HUES6 (cell line): ENCODE measurements at regions not wholly inside any gene's neighbourhood (a gene's known extent, or its start where the extent isn't known, plus 50 kb on each side); places are given as distances from the start of the nearest gene placed in this dataset.

ENCODE experiments used
- H3K27ac ChIP-seq: 2 replicates; pipeline ENCODE4 v1.7.0; 2013; ENCODE audit warnings: low read depth, mild to moderate bottlenecking, low read length, inconsistent platforms
- H3K27me3 ChIP-seq: 2 replicates; pipeline ENCODE4 v1.6.1; 2013; ENCODE audit warnings: low read length; ENCODE audit not compliant: control insufficient read depth, insufficient read depth
- H3K36me3 ChIP-seq: 2 replicates; pipeline ENCODE4 v1.6.1; 2013; ENCODE audit warnings: low read length; ENCODE audit not compliant: control insufficient read depth, insufficient read depth
- H3K4me1 ChIP-seq: 2 replicates; pipeline ENCODE4 v1.6.1; 2013; ENCODE audit warnings: low read length; ENCODE audit not compliant: control insufficient read depth, insufficient read depth
- H3K4me3 ChIP-seq: 2 replicates; pipeline ENCODE4 v1.5.1; 2013; ENCODE audit warnings: low read depth, low read length
- H3K9ac ChIP-seq: one replicate; pipeline ENCODE4 v1.6.1; 2013; ENCODE audit warnings: mild to moderate bottlenecking, low read length
- H3K9me3 ChIP-seq: 2 replicates; pipeline ENCODE4 v1.6.1; 2013; ENCODE audit warnings: low read depth, low read length; ENCODE audit not compliant: control insufficient read depth, insufficient read depth

- Histone ChIP-seq H3K9ac (no peak overlapping the region), H3K36me3 (no peaks in the 10 kb centered on the region), H3K4me3 (no peak overlapping the region), H3K27me3 (no peaks in the 10 kb centered on the region), H3K27ac (no peak overlapping the region), H3K4me1 (peaks cover 9% of the 10 kb centered on the region; the same call in 1 of the 2 replicates), H3K9me3 (no peaks in the 10 kb centered on the region)
Measured at GRCh38 chr3:124276539-124277143, 284.7 kb upstream of the ROPN1 start.

- Histone ChIP-seq H3K4me3 (no peak overlapping the region), H3K9me3 (no peaks in the 10 kb centered on the region), H3K27me3 (no peaks in the 10 kb centered on the region), H3K4me1 (peaks cover 9% of the 10 kb centered on the region; the same call in 1 of the 2 replicates), H3K27ac (no peak overlapping the region), H3K36me3 (no peaks in the 10 kb centered on the region), H3K9ac (no peak overlapping the region)
Measured at GRCh38 chr3:124277144-124277890, 285.4 kb upstream of the ROPN1 start.

- H3K4me3 ChIP-seq, result no peak overlapping the region
Measured at GRCh38 chr3:124281453-124282316, 289.8 kb upstream of the ROPN1 start.

GRCh38 chr3:124282751-124283651, 291.1 kb upstream of the ROPN1 start:
- Histone ChIP-seq H3K27me3 (no peaks in the 10 kb centered on the region), H3K4me3 (no peak overlapping the region), H3K27ac (no peak overlapping the region), H3K9ac (no peak overlapping the region), H3K36me3 (no peaks in the 10 kb centered on the region), H3K9me3 (no peaks in the 10 kb centered on the region), H3K4me1 (no peaks in the 10 kb centered on the region; the same call in 1 of the 2 replicates)

More at GRCh38 chr3:124281453-124282316, 289.8 kb upstream of the ROPN1 start:
- Histone ChIP-seq H3K9me3 (no peaks in the 10 kb centered on the region), H3K27ac (no peak overlapping the region), H3K4me1 (peaks cover 7% of the 10 kb centered on the region; the same call in 1 of the 2 replicates), H3K9ac (no peak overlapping the region), H3K27me3 (no peaks in the 10 kb centered on the region), H3K36me3 (no peaks in the 10 kb centered on the region)

GRCh38 chr3:124283652-124284023, 291.7 kb upstream of the ROPN1 start:
- Histone ChIP-seq H3K27ac (no peak overlapping the region), H3K27me3 (no peaks in the 10 kb centered on the region), H3K4me3 (no peak overlapping the region)

GRCh38 chr3:124288996-124289395, 297.1 kb upstream of the ROPN1 start:
- peaks cover 7% of the 10 kb centered on the region for H3K9me3 ChIP-seq
- no peaks in the 10 kb centered on the region for H3K27me3 ChIP-seq
- H3K36me3 ChIP-seq, result no peaks in the 10 kb centered on the region
- H3K9ac ChIP-seq, result no peak overlapping the region
- no peak overlapping the region for H3K4me3 ChIP-seq
- no peaks in the 10 kb centered on the region; the same call in 1 of the 2 replicates for H3K4me1 ChIP-seq
- no peak overlapping the region for H3K27ac ChIP-seq

More at GRCh38 chr3:124283652-124284023, 291.7 kb upstream of the ROPN1 start:
- H3K4me1 ChIP-seq, result no peaks in the 10 kb centered on the region; the same call in 1 of the 2 replicates
- H3K9ac ChIP-seq, result no peak overlapping the region
- no peaks in the 10 kb centered on the region for H3K36me3 ChIP-seq
- peaks cover 4% of the 10 kb centered on the region; the same call in 1 of the 2 replicates for H3K9me3 ChIP-seq

GRCh38 chr3:124291008-124291407, 299.1 kb upstream of the ROPN1 start:
- Histone ChIP-seq H3K4me1 (no peaks in the 10 kb centered on the region), H3K4me3 (no peak overlapping the region), H3K9ac (no peak overlapping the region), H3K27me3 (no peaks in the 10 kb centered on the region), H3K27ac (no peak overlapping the region), H3K36me3 (no peaks in the 10 kb centered on the region), H3K9me3 (peaks cover 7% of the 10 kb centered on the region)

GRCh38 chr3:124292329-124292728, 300.4 kb upstream of the ROPN1 start:
- H3K27me3 ChIP-seq, result no peaks in the 10 kb centered on the region

GRCh38 chr3:124293584-124293983, 301.7 kb upstream of the ROPN1 start:
- Histone ChIP-seq H3K27me3 (no peaks in the 10 kb centered on the region), H3K9me3 (peaks cover 4% of the 10 kb centered on the region), H3K27ac (no peak overlapping the region), H3K36me3 (no peaks in the 10 kb centered on the region), H3K4me1 (peaks cover 2% of the 10 kb centered on the region; the same call in 1 of the 2 replicates), H3K4me3 (no peak overlapping the region), H3K9ac (no peak overlapping the region)

More at GRCh38 chr3:124292329-124292728, 300.4 kb upstream of the ROPN1 start:
- Histone ChIP-seq H3K36me3 (no peaks in the 10 kb centered on the region), H3K27ac (no peak overlapping the region), H3K9ac (no peak overlapping the region), H3K4me3 (no peak overlapping the region), H3K4me1 (no peaks in the 10 kb centered on the region; the same call in 1 of the 2 replicates), H3K9me3 (peaks cover 7% of the 10 kb centered on the region)

- peaks cover 9% of the 10 kb centered on the region; the same call in 1 of the 2 replicates for H3K4me1 ChIP-seq
Measured at GRCh38 chr3:124295362-124295761, 303.4 kb upstream of the ROPN1 start.

More at GRCh38 chr3:124295362-124295761, 303.4 kb upstream of the ROPN1 start:
- Histone ChIP-seq H3K27ac (no peak overlapping the region), H3K9ac (no peak overlapping the region), H3K9me3 (no peaks in the 10 kb centered on the region), H3K36me3 (no peaks in the 10 kb centered on the region), H3K27me3 (no peaks in the 10 kb centered on the region), H3K4me3 (no peak overlapping the region)
